ENCODE measurements at regions not wholly inside any gene's neighbourhood (a gene's known extent, or its start where the extent isn't known, plus 50 kb on each side); places are given as distances from the start of the nearest gene placed in this dataset.

DNA sequence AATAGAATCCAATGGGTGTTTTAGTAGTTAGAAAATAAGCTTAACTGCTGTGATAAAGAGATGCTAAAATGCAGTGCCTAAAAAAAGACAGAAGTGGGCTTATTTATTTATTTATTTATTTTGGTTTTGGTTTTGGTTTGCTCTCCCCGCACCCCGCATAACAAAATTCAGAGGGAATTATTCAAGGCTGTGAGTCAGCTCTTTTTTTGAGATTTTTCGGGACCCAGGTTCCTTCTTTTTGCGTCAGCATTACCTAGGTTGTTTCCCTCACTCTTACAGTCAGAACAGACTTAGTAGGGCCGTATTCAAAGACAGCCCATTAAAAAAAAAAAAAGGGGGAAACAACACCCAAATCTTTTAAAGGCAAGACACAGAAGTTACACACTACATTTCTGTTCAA is 1495.5 kb upstream of the ADGRL3 start:
- no peak overlapping the region for H3K4me3 ChIP-seq (replicated peaks in 1 of 3; ENCODE audit: insufficient read depth in 1 of 3, low read depth in 1 of 3, low read length in 3 of 3)
- dilution Hi-C loops (cut with MboI; ENCODE audit: extremely low pct_ligation_motif_present, low sequenced_read_pairs) = no loop called here
- no peak overlapping the region for H3K9ac ChIP-seq (replicated peaks; ENCODE audit: extremely low read depth, insufficient read depth, low read length)
- H3K4me2 ChIP-seq (ENCODE audit: insufficient read depth, low read length) = no peak overlapping the region
- H2AFZ ChIP-seq (ENCODE audit: low read depth, low read length) = no peak overlapping the region
- H3K27ac ChIP-seq (ENCODE audit: insufficient read depth, low read depth, low read length) = no peak overlapping the region
- FAIRE-seq (no peak), DNase-seq (ENCODE audit: low read depth, low spot score) (no peak)
- no TSS peak for BruUV-seq (replicated peaks)
- H3K9me1 ChIP-seq (replicated peaks; ENCODE audit: control insufficient read depth, extremely low read depth, insufficient read depth, low read length) = no peaks in the 10 kb centered on the region
- H3K4me1 ChIP-seq (ENCODE audit: control insufficient read depth, extremely low read depth, insufficient read depth, low read length) = no peaks in the 10 kb centered on the region
- no peaks in the 10 kb centered on the region for H3K9me3 ChIP-seq (replicated peaks; ENCODE audit: control insufficient read depth, insufficient read depth, low read length)
- no peaks in the 10 kb centered on the region for H3K27me3 ChIP-seq (ENCODE audit: control insufficient read depth in 2 of 2, insufficient read depth in 2 of 2, low read length in 2 of 2)
- no peaks in the 10 kb centered on the region for H4K20me1 ChIP-seq (replicated peaks; ENCODE audit: control insufficient read depth, extremely low read depth, insufficient read depth, low read length)
- POLR2A ChIA-PET = no interaction called here
- intact Hi-C loops (cut with micrococcal nuclease) = no loop called here
- no peaks in the 10 kb centered on the region for H3K36me3 ChIP-seq (ENCODE audit: control insufficient read depth in 2 of 2, extremely low read depth in 1 of 2, insufficient read depth in 2 of 2, low read length in 2 of 2)
- H3K79me2 ChIP-seq (ENCODE audit: control insufficient read depth, insufficient read depth, low read length) = no peaks in the 10 kb centered on the region
- TF ChIP-seq EZH2 (IDR thresholded peaks at IDR 0.05; ENCODE audit: borderline replicate concordance, low read depth, low read length, severe bottlenecking) (no peak), FOS (IDR thresholded peaks at IDR 0.05; ENCODE audit: borderline replicate concordance, insufficient read depth, low read length) (no peak), MYC (IDR thresholded peaks at IDR 0.05; ENCODE audit: low read depth, low read length) (no peak), CTCF (IDR thresholded peaks at IDR 0.05; ENCODE audit: extremely low read depth in 1 of 2, insufficient read depth in 1 of 2, low read depth in 1 of 2, low read length in 2 of 2) (no peak), POLR2AphosphoS5 (IDR thresholded peaks at IDR 0.05; ENCODE audit: insufficient read depth, low read depth, low read length) (no peak), GATA2 (IDR thresholded peaks at IDR 0.05; ENCODE audit: insufficient read depth, insufficient read length, low read depth, low read length) (no peak), POLR2A (IDR thresholded peaks at IDR 0.05; ENCODE audit: low read depth, low read length) (no peak), JUN (IDR thresholded peaks at IDR 0.05; ENCODE audit: borderline replicate concordance, insufficient read depth, insufficient read length, low read depth) (no peak)
- TF ChIP-seq, protein P1, sequence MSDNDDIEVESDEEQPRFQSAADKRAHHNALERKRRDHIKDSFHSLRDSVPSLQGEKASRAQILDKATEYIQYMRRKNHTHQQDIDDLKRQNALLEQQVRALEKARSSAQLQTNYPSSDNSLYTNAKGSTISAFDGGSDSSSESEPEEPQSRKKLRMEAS (IDR thresholded peaks at IDR 0.05; ENCODE audit: insufficient read depth, insufficient read length) = no peak
- CTCF ChIA-PET = no interaction called here
